ENCODE measurements at regions not wholly inside any gene's neighbourhood (a gene's known extent, or its start where the extent isn't known, plus 50 kb on each side); places are given as distances from the start of the nearest gene placed in this dataset.

GRCh38 chr6:73901986-73902385 lies 206.0 kb downstream of the CD109 start:
- TF ChIP-seq POLR2A (IDR thresholded peaks at IDR 0.05) = no peak
- no peak for TF ChIP-seq POLR2AphosphoS5 (IDR thresholded peaks at IDR 0.05)
- no peak for TF ChIP-seq CTCF (IDR thresholded peaks at IDR 0.05 in 8 of 11, conservative IDR thresholded peaks at IDR 0.05 in 3 of 11)
